HG02884 (cell line): ENCODE measurements at regions not wholly inside any gene's neighbourhood (a gene's known extent, or its start where the extent isn't known, plus 50 kb on each side); places are given as distances from the start of the nearest gene placed in this dataset.

Experiments
- ATAC-seq: cut with Tn5 transposase; IDR thresholded peaks from one replicate; pipeline ENCODE4 v1.9.1; 2021; ENCODE audit warnings: mild to moderate bottlenecking, moderate library complexity; ENCODE audit not compliant: unreplicated experiment

GRCh38 chr4:143055997-143056396 lies 128.7 kb upstream of the USP38 start:
- ATAC-seq, result no peak

DNA sequence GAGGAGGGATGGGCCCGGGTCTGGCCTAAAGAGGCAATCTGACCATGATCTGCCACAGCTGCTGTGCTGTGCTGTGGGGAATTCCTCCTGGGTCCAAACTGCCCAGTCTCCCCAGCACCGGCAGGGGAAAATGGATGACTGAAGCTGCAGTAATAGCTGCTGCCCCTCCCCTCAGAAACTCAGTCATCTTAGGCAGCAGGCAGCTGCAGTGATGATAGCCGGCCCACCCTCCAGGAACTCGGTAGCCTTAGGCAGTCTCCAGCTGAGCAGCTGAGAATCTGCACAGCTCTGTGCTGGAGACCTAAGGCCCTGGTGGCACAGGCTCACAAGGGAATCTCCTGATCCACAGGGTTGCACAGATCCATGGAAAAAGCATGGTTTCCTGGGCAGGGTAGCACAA lies 113.4 kb upstream of the USP38 start:
- ATAC-seq, result no peak

DNA sequence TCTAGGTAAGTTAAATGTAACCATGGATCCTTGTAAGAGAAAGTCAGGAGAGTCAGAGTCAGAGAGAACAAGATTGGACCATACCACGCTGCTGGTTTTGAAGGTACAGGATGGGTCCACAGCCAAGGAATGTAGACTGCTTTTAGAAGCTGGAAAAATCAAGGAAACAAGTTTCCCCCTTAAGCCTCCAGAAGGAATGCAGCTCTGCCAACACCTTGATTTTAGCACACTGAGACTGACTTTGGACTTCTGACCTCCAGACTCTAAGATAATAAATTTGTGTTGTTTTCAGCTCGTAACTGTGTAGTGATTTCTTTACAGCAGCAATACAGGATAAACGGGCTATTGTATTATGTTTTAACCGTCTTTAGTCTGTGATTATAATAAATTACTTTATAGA lies 108.0 kb upstream of the USP38 start:
- ATAC-seq, result no peak

DNA sequence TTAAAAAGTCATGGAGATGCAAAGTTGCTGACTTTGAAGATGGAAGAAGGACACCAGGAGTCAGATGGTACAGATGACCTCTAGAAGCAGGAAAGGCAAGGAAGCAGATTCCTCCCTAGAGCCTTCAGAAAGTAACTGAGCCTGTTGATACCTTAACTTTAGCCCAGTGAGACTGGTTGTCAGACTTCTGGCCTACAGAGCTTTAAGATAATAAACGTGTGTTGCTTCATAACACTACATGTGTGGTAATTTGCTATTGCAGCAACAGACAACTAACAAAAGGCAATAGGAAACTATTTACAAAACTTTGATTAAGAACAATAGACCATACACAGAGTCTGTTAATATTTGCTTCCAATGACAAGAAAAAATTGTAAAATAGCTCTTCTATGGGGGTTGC lies 102.0 kb upstream of the USP38 start:
- no peak for ATAC-seq

GRCh38 chr4:143083756-143084472 lies 100.8 kb upstream of the USP38 start:
- ATAC-seq, result no peak

- no peak for ATAC-seq
Measured at GRCh38 chr4:143084566-143084965, 100.2 kb upstream of the USP38 start.

GRCh38 chr4:143085224-143085623 lies 99.5 kb upstream of the USP38 start:
- ATAC-seq, result no peak

GRCh38 chr4:143085659-143086058 lies 99.1 kb upstream of the USP38 start:
- ATAC-seq, result no peak

GRCh38 chr4:143089291-143089690 lies 95.4 kb upstream of the USP38 start:
- no peak for ATAC-seq

- no peak for ATAC-seq
Measured at GRCh38 chr4:143089847-143090246, 94.9 kb upstream of the USP38 start.

- ATAC-seq, result no peak
Measured at GRCh38 chr4:143091862-143092261, 92.9 kb upstream of the USP38 start.

- no peak for ATAC-seq
Measured at GRCh38 chr4:143095447-143095846, 89.3 kb upstream of the USP38 start.

DNA sequence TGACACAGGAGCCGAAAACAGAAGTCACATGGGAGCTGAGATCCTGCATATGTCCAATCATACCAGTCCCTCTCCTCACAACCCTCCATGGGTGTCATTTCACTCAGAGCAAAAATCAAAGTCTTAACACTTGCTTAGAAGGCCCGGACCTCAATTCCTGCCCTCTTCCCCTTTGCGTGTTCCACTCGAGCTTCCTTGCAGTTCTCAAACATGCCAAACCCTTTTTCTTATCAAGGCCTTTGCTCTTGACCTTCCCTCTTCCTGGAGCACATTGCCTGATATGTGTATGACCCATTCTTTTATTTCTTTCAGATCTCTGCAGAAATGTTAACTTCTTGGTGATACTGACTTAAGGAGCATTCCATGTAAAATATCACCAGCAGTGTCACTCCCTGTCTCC lies 87.0 kb upstream of the USP38 start:
- ATAC-seq, result no peak

DNA sequence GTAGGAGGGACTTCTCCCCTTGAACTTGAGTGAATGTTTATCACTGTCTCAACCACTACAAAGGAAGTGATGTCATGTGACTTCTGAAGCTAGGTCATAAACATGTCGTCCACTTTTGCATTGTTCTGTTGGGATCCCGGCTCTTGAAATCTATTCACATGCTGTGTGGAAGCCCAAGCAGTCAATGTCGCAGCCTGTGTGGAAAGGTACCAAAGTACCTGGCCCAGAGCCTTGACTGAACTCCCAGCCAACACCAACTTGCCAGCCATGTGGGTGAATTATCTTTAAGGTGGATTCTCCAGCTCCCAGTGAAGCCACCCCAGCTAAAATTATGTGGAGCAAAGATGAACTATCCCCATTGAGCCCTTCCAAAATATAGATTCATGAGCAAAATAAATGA lies 85.0 kb upstream of the USP38 start:
- ATAC-seq, result no peak

DNA sequence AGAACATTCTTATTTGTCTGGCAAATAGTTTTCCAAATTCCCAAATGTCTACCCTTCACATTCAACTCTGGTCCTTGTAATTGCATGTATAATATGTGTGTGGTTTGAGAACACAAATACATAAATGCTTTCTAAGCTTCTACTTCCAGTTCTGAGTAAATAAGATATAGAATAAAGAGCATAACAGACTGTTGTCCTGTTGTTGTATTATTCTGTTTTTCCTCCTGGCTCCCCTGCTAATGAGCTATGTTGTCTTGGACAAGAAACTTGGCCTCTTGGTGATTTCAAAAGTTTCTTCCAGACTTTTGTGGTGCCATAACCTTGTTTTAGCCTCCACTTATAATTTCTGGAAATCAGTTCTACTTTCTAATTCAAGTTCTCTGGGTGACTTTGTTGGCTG lies 75.3 kb upstream of the USP38 start:
- no peak for ATAC-seq

DNA sequence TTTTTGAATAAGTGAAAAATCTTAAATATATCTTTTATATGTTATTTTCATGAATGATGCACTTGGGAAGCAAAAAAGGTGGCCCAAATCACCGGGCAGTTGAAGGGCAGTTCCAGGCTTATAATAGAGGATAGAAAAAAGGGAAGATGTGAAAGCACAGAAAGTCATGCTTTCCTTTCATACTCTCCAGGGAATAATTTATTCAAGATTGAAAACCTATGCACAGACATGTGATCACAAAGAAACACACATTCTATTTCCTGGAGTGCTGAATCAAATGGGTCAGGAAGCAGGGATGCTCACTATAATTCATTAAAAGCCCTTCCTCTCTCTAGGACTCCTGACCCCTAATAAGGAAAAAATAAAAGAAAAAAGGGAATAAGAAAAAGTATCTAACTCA lies 66.1 kb upstream of the USP38 start:
- no peak for ATAC-seq

- no peak for ATAC-seq
Measured at GRCh38 chr4:143127621-143128020, 57.1 kb upstream of the USP38 start.

DNA sequence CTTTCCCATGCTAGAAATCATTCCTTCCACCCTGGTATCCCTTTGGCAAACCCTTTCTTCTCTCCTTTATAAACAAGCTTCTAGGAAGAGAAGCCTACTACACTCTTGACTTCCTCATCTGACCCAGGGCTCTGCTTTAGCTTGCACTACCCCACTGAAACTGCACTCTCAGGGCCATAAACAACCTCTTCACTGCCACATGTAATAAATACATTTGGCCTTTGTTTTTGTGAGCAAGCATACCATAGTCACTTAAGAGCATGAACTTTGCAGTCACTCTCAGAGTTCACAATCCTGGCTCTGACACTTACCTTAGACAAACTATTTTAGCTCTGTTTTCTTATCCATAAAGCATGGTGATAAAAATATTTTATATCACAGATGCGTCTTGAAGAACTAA lies 50.7 kb upstream of the USP38 start:
- no peak for ATAC-seq
